ENCODE measurements at regions not wholly inside any gene's neighbourhood (a gene's known extent, or its start where the extent isn't known, plus 50 kb on each side); places are given as distances from the start of the nearest gene placed in this dataset.

GRCh38 chr12:95601091-95601961, 50.0 kb upstream of the USP44 start:
- peaks cover 6 to 7% of the 10 kb centered on the region in 2 donors for H3K4me1 ChIP-seq (replicated peaks in 1 of 2)
- no peaks in the 10 kb centered on the region for H3K27me3 ChIP-seq
- no peaks in the 10 kb centered on the region for H3K9me3 ChIP-seq (replicated peaks in 1 of 3)
- WGBS, 4 donors = 58 to 64% (median 61%) methylated on average over 6 of the region's 6 CpGs
- H3K36me3 ChIP-seq (replicated peaks in 1 of 2) = no peaks in the 10 kb centered on the region
- intact Hi-C loops (cut with DNase I) = no loop called here
- DNase-seq = no peak
- TF ChIP-seq CTCF (IDR thresholded peaks at IDR 0.05) (no peak), POLR2A (IDR thresholded peaks at IDR 0.05) (no peak)
- H3K27ac ChIP-seq = no peak overlapping the region
- no peak overlapping the region for H3K4me3 ChIP-seq

Measured in adrenal gland (tissue), 9 donors.